Testis (tissue), 2 donors: ENCODE measurements at regions not wholly inside any gene's neighbourhood (a gene's known extent, or its start where the extent isn't known, plus 50 kb on each side); places are given as distances from the start of the nearest gene placed in this dataset.

ENCODE experiments used
- POLR2A ChIP-seq: fragments of 450-650 bp; IDR thresholded peaks from one replicate; pipeline ENCODE4 v1.6.1; 2017; ENCODE audit warnings: antibody characterized with exemption, mild to moderate bottlenecking, moderate library complexity
- TF ChIP-seq, protein P1 (sequence below), 3 experiments: fragments of 450-650 bp in 2 of 3; fragments of 200-600 bp in 1 of 3; sonication (generic) in 1 of 3; IDR thresholded peaks; one replicate each; pipeline ENCODE4 v1.5.1; 2016 to 2019; ENCODE audit warnings: antibody characterized with exemption in 3 of 3, mild to moderate bottlenecking in 2 of 3, moderate library complexity in 1 of 3

DNA sequence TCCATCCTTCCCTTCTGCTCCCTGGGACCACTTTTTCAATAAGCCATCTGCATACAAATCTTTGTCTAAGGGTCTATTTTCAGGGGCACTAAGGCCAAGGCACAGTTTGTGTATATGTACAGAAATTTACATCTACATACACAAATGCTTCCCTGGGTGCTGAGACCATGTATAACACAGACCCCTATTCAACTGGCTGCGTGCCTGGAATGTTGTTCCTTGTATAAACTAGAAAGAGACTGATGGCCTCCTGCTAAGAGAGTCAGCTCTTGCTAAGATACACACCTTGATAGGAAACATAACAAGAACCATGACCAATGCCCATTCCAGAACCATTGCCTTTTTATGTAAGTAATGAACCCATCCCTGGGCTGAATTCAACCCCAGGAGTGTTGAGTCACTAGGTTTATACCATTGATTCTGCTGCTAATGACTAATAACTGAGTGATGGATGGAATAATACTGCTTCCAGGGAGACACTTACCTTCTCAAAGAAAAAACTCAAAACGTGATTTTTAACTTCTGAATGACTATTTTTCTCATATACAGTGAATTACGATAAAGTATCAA lies 290.7 kb downstream of the FGFR2 start:
- TF ChIP-seq, protein P1, sequence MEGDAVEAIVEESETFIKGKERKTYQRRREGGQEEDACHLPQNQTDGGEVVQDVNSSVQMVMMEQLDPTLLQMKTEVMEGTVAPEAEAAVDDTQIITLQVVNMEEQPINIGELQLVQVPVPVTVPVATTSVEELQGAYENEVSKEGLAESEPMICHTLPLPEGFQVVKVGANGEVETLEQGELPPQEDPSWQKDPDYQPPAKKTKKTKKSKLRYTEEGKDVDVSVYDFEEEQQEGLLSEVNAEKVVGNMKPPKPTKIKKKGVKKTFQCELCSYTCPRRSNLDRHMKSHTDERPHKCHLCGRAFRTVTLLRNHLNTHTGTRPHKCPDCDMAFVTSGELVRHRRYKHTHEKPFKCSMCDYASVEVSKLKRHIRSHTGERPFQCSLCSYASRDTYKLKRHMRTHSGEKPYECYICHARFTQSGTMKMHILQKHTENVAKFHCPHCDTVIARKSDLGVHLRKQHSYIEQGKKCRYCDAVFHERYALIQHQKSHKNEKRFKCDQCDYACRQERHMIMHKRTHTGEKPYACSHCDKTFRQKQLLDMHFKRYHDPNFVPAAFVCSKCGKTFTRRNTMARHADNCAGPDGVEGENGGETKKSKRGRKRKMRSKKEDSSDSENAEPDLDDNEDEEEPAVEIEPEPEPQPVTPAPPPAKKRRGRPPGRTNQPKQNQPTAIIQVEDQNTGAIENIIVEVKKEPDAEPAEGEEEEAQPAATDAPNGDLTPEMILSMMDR (IDR thresholded peaks at IDR 0.05) = no peak
- TF ChIP-seq POLR2A = no peak
